ENCODE measurements at regions not wholly inside any gene's neighbourhood (a gene's known extent, or its start where the extent isn't known, plus 50 kb on each side); places are given as distances from the start of the nearest gene placed in this dataset.

DNA sequence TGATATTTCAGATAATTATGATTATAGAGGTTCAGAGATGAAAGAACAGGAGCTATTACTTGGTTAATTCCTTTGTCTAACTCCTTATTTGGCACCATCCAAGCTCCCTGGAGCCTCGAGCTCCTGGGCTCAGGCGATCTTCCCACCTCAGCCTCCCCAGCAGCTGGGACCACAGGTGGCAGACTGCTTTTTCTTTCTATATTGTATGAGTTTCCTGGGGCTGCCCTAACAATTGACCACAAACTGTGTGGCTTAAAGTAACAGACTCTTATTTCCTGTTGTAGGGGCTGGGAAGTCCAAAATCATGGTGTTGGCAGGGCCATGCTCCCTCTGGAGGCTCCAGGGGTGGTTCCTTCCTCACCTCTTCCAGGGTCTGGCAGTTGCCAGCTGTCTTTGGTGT, 163.3 kb upstream of the ADCY1 start:
- DNase-seq (ENCODE audit: low spot score in 2 of 2): no peak
- Histone ChIP-seq H3K27me3 (no peaks in the 10 kb centered on the region), H3K9me3 (peaks cover 0 to 10% of the 10 kb centered on the region in 2 donors), H3K36me3 (no peaks in the 10 kb centered on the region), H3K4me1 (no peaks in the 10 kb centered on the region), H3K27ac (no peak overlapping the region), H3K4me3 (no peak overlapping the region)
- intact Hi-C loops (cut with DNase I; ENCODE audit: low total_unique reads): no loop called here
- TF ChIP-seq POLR2AphosphoS5 (IDR thresholded peaks at IDR 0.05) (no peak), POLR2A (IDR thresholded peaks at IDR 0.05) (no peak)
- TF ChIP-seq, protein P1, sequence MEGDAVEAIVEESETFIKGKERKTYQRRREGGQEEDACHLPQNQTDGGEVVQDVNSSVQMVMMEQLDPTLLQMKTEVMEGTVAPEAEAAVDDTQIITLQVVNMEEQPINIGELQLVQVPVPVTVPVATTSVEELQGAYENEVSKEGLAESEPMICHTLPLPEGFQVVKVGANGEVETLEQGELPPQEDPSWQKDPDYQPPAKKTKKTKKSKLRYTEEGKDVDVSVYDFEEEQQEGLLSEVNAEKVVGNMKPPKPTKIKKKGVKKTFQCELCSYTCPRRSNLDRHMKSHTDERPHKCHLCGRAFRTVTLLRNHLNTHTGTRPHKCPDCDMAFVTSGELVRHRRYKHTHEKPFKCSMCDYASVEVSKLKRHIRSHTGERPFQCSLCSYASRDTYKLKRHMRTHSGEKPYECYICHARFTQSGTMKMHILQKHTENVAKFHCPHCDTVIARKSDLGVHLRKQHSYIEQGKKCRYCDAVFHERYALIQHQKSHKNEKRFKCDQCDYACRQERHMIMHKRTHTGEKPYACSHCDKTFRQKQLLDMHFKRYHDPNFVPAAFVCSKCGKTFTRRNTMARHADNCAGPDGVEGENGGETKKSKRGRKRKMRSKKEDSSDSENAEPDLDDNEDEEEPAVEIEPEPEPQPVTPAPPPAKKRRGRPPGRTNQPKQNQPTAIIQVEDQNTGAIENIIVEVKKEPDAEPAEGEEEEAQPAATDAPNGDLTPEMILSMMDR (IDR thresholded peaks at IDR 0.05): no peak

DNA sequence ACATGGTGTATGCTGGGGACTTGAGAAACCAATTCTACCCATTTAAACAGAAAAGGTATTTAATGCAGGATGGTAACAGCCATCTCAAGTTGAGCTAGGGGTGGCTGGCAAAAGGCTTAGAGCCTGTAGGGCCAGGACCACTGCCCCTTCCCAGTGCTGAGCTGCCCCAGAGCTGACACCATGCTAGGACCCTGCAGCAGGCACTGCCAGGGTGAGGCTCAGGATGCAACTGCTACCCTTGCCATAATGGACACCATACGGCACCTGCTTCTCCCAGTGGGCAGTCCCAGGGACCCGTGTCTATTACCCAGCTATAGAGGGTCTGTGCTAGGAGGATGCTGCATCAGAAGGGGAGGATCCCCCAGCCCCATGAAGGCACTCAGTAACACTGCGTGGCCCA, 160.7 kb upstream of the ADCY1 start:
- no peaks in the 10 kb centered on the region for H3K4me1 ChIP-seq
- no peaks in the 10 kb centered on the region for H3K27me3 ChIP-seq
- H3K27ac ChIP-seq: no peak overlapping the region
- no peaks in the 10 kb centered on the region for H3K36me3 ChIP-seq
- H3K9me3 ChIP-seq: peaks cover 0 to 10% of the 10 kb centered on the region in 2 donors
- DNase-seq (ENCODE audit: low spot score in 2 of 2): no peak
- intact Hi-C loops (cut with DNase I; ENCODE audit: low total_unique reads): no loop called here
- H3K4me3 ChIP-seq: no peak overlapping the region
- TF ChIP-seq POLR2A (IDR thresholded peaks at IDR 0.05) (no peak), POLR2AphosphoS5 (IDR thresholded peaks at IDR 0.05) (no peak)
- TF ChIP-seq, protein P1 (IDR thresholded peaks at IDR 0.05): no peak

DNA sequence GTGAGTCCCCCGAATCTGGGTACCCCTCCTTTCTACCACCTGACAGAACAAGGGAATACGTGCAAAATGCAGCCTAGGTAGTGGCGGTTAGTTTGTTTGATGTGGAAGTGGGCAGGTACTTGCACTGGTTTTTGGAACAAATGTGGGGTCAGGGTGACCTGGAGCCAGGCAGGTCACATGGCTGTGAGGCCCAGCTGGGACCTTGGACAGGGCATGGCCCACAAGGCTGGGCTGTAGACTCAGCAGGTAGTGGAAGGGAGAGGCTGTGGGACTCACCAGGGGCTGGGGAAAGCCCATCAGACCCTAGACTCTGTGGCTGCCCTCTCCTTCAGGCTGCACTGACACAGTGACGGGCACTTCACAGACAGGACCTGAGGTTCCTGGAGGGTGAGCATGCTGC, 159.9 kb upstream of the ADCY1 start:
- Histone ChIP-seq H3K27ac (no peak overlapping the region), H3K9me3 (peaks cover 0 to 10% of the 10 kb centered on the region in 2 donors), H3K4me3 (no peak overlapping the region), H3K36me3 (no peaks in the 10 kb centered on the region), H3K4me1 (no peaks in the 10 kb centered on the region), H3K27me3 (no peaks in the 10 kb centered on the region)
- DNase-seq (ENCODE audit: low spot score in 2 of 2): no peak
- intact Hi-C loops (cut with DNase I; ENCODE audit: low total_unique reads): no loop called here
- TF ChIP-seq POLR2A (IDR thresholded peaks at IDR 0.05) (no peak), POLR2AphosphoS5 (IDR thresholded peaks at IDR 0.05) (no peak)
- TF ChIP-seq, protein P1 (IDR thresholded peaks at IDR 0.05): no peak

DNA sequence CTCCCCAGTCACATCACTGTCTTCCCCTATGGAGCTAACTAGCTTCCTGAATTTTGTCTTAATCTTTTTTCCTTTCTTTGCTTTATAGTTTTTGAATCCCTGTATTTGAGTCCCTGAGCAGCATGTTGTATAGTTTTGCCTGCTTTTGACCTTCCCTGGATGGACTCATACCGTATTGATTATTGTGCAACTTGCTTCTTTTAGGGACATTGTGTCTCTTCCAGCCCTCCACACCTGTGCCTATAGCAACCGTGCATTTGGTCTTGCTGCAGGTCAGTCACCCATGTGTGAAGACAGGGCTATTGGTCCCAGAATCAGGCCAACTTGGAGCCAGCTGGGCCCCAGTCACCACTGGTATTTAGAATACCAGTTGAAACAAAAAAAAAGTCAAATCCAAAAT, 158.9 kb upstream of the ADCY1 start:
- no peaks in the 10 kb centered on the region for H3K27me3 ChIP-seq
- no peak for DNase-seq (ENCODE audit: low spot score in 2 of 2)
- no peaks in the 10 kb centered on the region for H3K4me1 ChIP-seq
- H3K36me3 ChIP-seq: no peaks in the 10 kb centered on the region
- TF ChIP-seq, protein P1 (IDR thresholded peaks at IDR 0.05): no peak
- TF ChIP-seq POLR2A (IDR thresholded peaks at IDR 0.05): no peak
- no peak for TF ChIP-seq POLR2AphosphoS5 (IDR thresholded peaks at IDR 0.05)
- no peak overlapping the region for H3K27ac ChIP-seq
- no peak overlapping the region for H3K4me3 ChIP-seq
- H3K9me3 ChIP-seq: peaks cover 0 to 10% of the 10 kb centered on the region in 2 donors
- intact Hi-C loops (cut with DNase I; ENCODE audit: low total_unique reads): no loop called here

DNA sequence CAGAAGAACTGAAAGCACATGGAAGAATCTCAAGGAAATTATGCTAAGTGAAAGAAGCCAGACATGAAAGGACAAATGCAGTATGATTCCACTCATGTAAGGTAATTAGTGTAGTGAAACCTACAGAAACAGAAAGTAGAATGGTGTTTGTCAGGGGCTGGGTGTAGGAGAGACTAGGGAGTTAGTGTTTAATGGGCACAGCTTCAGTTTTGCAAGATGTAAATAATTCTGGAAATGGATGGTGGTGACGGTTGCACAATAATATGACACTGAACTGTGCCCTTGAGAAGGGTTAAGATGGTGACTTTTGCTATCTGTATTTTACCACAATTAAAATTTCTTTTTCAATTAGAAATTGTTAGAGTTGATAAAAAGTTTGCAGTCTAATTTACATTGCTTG, 157.3 kb upstream of the ADCY1 start:
- Histone ChIP-seq H3K4me1 (no peaks in the 10 kb centered on the region), H3K36me3 (no peaks in the 10 kb centered on the region), H3K27me3 (no peaks in the 10 kb centered on the region), H3K9me3 (peaks cover 0 to 3% of the 10 kb centered on the region in 2 donors), H3K27ac (no peak overlapping the region), H3K4me3 (no peak overlapping the region)
- no peak for TF ChIP-seq POLR2A (IDR thresholded peaks at IDR 0.05)
- TF ChIP-seq POLR2AphosphoS5 (IDR thresholded peaks at IDR 0.05): no peak
- TF ChIP-seq, protein P1 (IDR thresholded peaks at IDR 0.05): no peak
- intact Hi-C loops (cut with DNase I; ENCODE audit: low total_unique reads): no loop called here
- DNase-seq (ENCODE audit: low spot score in 2 of 2): no peak
